GM19468 (cell line): ENCODE measurements at regions not wholly inside any gene's neighbourhood (a gene's known extent, or its start where the extent isn't known, plus 50 kb on each side); places are given as distances from the start of the nearest gene placed in this dataset.
"Not testable (repeated sequence)": the region's sequence is repeated elsewhere in the genome, so short reads cannot be mapped to it uniquely, and the experiment has no call there.

Experiments used
- ATAC-seq: cut with Tn5 transposase; IDR thresholded peaks from one replicate; pipeline ENCODE4 v1.9.1; 2021; ENCODE audit warnings: mild to moderate bottlenecking, moderate library complexity, moderate number of reproducible peaks; ENCODE audit not compliant: unreplicated experiment; ENCODE audit errors: extremely low read depth

GRCh38 chr2:210859314-210859713 lies 302.9 kb downstream of the CPS1 start:
- no peak for ATAC-seq

DNA sequence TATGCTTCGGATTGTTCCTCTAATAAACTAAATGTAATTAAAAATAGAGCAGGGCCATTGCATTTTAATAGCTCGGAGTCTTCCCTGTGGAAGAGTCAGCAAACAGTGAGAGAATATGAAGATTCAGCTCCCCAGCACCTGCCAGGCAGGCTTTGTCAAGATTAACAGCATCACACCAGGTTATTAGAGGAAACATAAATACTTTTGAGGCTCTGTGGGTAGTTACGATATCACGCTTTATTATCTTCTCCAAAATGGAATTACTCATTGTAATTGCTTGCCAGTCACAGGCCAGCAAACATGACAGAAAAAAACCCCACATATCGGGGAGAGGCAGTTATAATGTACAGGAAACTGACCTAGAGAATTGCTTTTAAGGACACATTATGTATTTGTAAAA lies 303.9 kb downstream of the CPS1 start:
- ATAC-seq, result no peak

DNA sequence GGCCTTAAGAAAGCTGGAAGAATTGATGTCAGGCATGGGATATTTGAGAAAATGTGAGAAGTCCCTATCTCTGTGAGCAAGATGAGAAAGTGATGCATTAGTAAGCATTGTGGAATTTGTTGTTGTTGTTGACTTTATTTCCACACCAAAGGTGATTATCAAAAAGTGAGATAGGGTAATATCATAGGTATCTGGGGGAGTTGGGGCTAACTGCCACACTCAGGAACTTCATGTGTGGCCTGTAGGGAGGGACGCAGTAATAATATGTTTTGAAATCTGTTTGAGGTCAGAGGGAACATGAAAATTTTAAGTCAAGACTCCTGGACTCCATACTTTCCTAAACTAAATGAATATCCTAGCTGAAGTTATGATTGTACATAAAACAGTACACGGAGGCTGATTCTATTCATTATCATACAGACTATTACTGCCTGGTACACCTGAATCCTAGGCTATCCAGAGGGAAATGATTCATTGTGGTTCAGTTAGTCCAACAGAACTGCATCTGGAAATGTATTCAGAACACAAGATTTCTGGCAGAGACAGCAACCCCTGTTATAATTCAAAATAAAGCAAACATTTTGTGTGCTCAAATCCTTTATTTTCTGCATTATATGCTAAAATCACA lies 304.8 kb downstream of the CPS1 start:
- no peak for ATAC-seq

- ATAC-seq, result no peak
Observed at GRCh38 chr2:210862283-210863065, 306.1 kb downstream of the CPS1 start.

DNA sequence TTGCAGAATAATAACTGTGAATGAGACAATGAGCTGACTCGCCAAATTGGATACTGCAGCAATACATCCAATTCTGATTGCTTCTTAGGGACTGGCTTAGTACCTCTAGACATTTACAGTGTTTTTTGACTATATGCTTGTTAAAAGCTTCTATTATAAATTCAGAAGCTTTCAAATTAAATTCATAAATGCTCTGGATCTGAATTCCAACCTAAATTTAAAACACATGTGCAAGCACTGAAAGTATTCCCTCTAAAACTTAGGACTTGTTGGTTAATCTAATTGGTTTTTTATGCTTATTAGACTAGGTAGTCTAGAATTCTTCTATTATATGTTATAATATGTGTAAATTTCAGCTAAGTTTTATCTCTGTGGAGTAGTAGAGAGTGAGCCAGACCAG lies 306.9 kb downstream of the CPS1 start:
- no peak for ATAC-seq

DNA sequence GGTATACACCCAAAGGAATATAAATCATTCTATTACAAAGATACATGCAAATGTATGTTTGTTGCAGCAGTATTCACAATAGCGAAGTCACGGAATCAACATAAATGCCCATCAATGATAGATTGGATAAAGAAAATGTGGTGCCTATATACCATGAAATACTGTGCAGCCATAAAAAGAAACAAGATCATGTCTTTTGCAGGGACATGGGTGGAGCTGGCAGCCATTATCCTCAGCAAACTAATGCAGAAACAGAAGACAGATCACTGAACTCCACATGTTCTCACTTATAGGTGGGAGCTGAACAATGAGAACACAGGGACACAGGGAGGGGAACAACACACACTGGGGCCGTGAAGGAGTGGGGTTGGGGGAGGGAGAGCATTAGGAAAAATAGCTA lies 315.2 kb downstream of the CPS1 start:
- ATAC-seq, result not testable (repeated sequence)

DNA sequence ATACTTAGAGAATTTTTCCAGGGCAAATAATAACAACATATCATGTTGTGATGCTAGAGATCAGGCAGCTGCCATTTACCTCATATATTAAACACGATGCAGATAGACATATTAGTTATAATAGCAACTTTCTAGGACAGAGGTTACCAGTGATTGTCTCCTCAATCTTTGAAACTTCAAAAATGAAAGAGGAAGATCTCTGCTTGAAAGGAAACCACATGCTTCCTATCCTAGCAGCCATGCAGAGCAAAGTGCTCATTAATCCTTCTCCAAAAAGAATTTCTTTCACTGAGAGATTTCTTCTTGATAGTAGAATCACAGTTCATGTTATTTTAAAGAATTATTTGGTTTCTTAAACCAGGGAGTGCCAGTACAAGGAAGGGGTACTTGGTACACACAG lies 317.2 kb downstream of the CPS1 start:
- no peak for ATAC-seq

DNA sequence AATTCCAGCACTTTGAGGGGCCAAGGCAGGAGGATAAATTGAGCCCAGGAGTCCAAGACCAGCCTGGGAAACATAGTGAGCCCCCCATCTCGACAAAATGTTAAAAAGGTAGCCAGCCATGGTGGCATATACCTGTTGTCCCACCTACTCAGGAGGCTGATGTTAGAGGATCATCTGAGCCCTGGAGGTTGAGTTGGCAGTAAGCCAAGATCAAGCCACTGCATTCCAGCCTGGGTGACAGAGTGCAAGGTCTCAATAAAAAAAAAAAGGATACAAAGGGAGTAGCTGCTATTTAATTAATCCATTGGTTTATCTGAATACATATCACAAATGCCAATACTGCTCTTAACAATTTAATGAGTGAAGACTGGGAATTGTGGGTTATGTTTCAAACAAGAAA lies 327.8 kb downstream of the CPS1 start:
- ATAC-seq, result no peak

GRCh38 chr2:210888035-210888434 lies 331.6 kb downstream of the CPS1 start:
- ATAC-seq, result no peak

GRCh38 chr2:210895132-210895531 lies 338.7 kb downstream of the CPS1 start:
- ATAC-seq, result no peak

- ATAC-seq, result no peak
Observed at GRCh38 chr2:210899131-210899530, 342.7 kb downstream of the CPS1 start.

- ATAC-seq, result no peak
Observed at GRCh38 chr2:210901326-210901725, 344.9 kb downstream of the CPS1 start.

DNA sequence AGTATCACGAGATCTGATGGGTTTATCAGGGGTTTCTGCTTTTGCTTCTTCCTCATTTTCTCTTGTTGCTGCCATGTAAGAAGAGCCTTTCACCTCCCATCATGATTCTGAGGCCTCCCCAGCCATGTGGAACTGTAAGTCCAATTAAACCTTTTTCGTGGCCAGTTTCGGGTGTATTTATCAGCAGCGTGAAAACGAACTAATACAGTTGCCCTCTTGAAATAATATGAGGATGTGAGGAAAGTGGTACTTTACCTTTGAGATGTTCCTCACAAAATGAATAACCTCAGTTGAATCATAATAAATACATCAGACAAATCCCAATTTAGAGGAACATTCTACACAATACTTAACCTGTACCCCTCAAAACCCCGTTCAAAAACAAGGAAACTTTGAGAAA lies 356.4 kb downstream of the CPS1 start:
- ATAC-seq, result no peak

DNA sequence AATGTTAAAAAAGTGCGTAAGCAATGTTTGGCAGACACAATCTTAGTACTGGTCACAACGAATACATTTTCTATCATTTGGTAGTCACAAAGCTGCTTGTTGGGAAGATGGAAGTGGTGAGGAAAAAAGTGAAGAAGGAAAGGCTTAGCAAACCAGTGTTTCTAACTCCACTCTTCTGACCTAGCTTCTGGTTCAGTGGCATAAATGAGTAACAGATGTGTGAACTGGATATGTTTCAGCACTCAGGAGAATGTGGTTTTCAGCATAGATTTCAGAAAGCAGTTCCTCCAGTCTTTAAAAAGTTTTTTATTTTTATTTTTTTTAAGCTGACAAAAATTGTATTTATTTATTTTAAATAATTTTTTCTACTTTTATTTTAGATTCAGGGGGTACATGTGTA lies 357.1 kb downstream of the CPS1 start:
- ATAC-seq, result no peak

GRCh38 chr2:210915912-210916311 lies 359.5 kb downstream of the CPS1 start:
- ATAC-seq, result no peak

- ATAC-seq, result no peak
Observed at GRCh38 chr2:210917465-210917864, 361.1 kb downstream of the CPS1 start.

- no peak for ATAC-seq
Observed at GRCh38 chr2:210919128-210919527, 362.7 kb downstream of the CPS1 start.

DNA sequence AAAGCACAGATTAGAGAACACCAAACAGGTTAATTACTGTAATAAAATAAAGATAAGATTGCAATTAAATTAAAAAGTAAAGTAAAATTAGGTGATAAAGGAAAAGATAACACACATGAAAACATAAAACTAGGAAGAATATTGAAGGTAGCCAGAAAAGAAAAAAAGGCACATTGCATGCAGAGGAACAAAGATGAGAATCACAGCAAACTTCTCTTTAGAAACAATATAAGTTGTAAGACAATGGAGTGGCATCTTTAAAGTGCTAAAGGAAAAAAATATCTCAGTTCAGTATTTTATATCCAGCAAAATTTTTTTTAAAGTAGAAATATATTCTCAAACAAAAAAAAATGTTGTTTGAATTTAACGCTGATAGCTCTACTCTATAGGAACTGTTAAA lies 366.0 kb downstream of the CPS1 start:
- ATAC-seq, result no peak

GRCh38 chr2:210928714-210929113 lies 372.3 kb downstream of the CPS1 start:
- ATAC-seq, result no peak

- ATAC-seq, result no peak
Observed at GRCh38 chr2:210938228-210938627, 381.8 kb downstream of the CPS1 start.

DNA sequence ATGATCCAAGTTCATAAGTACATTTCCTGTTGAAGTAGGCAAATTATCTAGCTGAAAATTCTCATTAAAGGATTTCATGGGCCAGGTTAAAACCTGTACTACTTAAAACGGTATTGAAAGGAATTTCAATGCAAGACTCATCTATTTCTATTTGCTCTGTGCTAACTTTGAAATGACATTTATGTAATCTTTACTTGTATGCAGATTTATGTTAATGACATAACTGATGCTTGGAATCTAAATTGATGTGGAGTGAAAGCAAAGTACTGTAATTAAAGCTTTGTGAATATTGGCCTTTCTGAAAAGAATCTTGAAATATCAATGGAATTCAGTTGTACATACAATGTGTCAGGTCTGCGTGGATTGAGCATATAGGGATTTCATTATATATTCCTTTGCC lies 390.0 kb downstream of the CPS1 start:
- ATAC-seq, result no peak
